ENCODE measurements at regions not wholly inside any gene's neighbourhood (a gene's known extent, or its start where the extent isn't known, plus 50 kb on each side); places are given as distances from the start of the nearest gene placed in this dataset.

DNA sequence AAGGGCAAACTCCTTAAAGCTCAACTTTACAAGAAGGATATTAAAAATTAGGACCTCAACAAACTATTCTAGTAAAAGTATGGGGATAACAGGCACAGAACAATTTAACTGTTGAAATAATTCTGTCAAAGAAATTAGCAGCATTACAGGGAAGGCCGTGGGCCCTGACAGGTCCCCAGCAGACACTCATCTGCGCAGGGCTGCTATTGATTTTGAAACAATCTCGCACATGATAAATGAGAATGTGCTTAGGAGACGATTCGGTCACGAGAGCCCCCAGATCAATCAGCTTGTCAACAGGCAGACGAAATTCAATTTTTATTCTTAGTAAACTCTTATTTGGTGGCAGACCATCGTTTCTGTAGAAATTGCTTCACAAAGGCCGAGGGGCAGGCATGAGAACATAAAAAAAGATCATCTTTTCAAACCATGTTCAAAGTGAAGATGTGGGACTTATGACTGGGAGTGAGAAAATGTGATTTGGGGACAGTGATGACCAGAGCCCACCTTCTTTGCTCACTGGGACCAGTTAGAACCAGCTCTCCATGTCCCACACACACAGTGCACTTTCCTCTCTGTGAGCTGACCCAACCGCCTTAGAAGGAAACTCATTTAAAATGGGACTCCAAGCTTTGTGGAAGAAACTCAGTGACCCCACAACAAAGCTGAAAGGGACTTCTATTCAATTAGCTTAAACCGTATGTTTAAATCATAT, 654.5 kb downstream of the TOX3 start:
- TF ChIP-seq, protein P1, sequence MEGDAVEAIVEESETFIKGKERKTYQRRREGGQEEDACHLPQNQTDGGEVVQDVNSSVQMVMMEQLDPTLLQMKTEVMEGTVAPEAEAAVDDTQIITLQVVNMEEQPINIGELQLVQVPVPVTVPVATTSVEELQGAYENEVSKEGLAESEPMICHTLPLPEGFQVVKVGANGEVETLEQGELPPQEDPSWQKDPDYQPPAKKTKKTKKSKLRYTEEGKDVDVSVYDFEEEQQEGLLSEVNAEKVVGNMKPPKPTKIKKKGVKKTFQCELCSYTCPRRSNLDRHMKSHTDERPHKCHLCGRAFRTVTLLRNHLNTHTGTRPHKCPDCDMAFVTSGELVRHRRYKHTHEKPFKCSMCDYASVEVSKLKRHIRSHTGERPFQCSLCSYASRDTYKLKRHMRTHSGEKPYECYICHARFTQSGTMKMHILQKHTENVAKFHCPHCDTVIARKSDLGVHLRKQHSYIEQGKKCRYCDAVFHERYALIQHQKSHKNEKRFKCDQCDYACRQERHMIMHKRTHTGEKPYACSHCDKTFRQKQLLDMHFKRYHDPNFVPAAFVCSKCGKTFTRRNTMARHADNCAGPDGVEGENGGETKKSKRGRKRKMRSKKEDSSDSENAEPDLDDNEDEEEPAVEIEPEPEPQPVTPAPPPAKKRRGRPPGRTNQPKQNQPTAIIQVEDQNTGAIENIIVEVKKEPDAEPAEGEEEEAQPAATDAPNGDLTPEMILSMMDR (IDR thresholded peaks at IDR 0.05): no peak
- H3K27ac Mint-ChIP-seq: no peak overlapping the region
- H3K4me1 Mint-ChIP-seq: no peaks in the 10 kb centered on the region
- no peak overlapping the region for H3K4me3 Mint-ChIP-seq
- DNase-seq: no peak
- peaks cover 11% of the 10 kb centered on the region for H3K9me3 Mint-ChIP-seq
- H3K27me3 Mint-ChIP-seq (ENCODE audit: low read depth, poor library complexity): peaks cover 4% of the 10 kb centered on the region
- peaks cover 5% of the 10 kb centered on the region for H3K36me3 Mint-ChIP-seq (ENCODE audit: low read depth)

DNA sequence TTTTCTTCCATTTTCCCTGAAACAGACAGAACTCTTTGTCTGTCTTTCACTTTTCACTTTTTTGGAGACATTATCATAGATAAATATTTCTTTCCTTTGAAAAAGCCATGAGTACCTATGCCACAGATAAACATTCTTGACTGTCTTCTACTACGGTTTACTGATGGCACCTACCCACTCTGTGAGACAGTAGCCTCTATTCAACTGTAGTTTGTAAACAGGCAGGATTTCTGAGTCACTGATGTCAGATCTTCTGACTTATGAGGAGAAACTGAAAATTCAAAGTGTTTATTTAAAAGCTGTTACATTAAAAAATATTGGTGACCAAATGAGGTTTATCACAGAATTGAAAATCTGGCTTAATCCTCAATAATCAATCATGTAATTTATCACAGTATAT, 658.4 kb downstream of the TOX3 start:
- H3K36me3 Mint-ChIP-seq (ENCODE audit: low read depth): peaks cover 5% of the 10 kb centered on the region
- H3K27ac Mint-ChIP-seq: no peak overlapping the region
- H3K4me1 Mint-ChIP-seq: peaks cover 14% of the 10 kb centered on the region
- no peak for DNase-seq
- peaks cover 10% of the 10 kb centered on the region for H3K9me3 Mint-ChIP-seq
- peaks cover 3% of the 10 kb centered on the region for H3K27me3 Mint-ChIP-seq (ENCODE audit: low read depth, poor library complexity)
- TF ChIP-seq, protein P1 (IDR thresholded peaks at IDR 0.05): no peak
- no peak overlapping the region for H3K4me3 Mint-ChIP-seq

DNA sequence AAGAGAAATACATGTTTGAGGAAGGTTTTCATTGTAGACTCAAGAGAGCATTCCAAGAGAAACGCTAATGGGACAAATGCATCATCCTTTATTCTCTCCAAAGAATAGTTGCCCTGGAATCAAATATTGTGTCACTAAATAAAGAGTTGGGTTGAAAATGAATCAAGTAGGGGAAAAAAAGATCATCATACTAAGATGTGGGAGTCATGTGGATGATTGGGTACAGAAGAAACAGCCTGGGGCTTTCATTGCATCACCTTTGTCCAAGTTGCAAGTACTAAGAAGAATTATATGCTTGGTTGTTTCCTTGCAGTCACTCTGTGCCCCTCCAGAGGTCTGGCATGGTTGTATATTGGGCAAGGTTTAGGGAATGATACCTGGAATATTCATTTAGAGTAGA, 658.9 kb downstream of the TOX3 start:
- Mint-ChIP-seq H3K9me3 (peaks cover 5% of the 10 kb centered on the region), H3K27me3 (ENCODE audit: low read depth, poor library complexity) (no peaks in the 10 kb centered on the region)

DNA sequence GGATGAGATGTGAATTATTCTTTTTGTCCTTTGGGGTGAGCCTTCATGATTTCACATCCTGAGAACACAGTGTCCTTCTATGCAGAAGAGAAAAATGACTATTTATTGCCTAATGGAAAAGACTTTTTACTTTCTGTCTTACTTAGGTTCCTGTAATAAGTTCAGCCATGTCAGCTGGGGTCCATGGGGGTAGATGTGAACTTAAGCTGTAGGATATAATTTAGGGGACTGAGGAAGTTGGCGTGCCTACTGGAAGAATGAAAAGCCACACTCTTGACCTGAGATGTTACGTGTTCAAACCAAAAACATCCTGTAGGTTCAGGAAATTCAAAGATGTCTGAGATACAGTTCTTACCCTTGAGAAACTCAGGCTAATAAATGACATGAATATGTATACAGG, 660.5 kb downstream of the TOX3 start:
- Mint-ChIP-seq H3K4me3 (no peak overlapping the region), H3K9me3 (peaks cover 5% of the 10 kb centered on the region), H3K36me3 (ENCODE audit: low read depth) (no peaks in the 10 kb centered on the region), H3K27me3 (ENCODE audit: low read depth, poor library complexity) (peaks cover 3% of the 10 kb centered on the region), H3K27ac (no peak overlapping the region), H3K4me1 (peaks cover 17% of the 10 kb centered on the region)
- TF ChIP-seq, protein P1 (IDR thresholded peaks at IDR 0.05): no peak
- no peak for DNase-seq

More for the DNA sequence above, 658.9 kb downstream of the TOX3 start:
- H3K36me3 Mint-ChIP-seq (ENCODE audit: low read depth): no peaks in the 10 kb centered on the region
- no peak for DNase-seq
- no peak overlapping the region for H3K4me3 Mint-ChIP-seq
- H3K4me1 Mint-ChIP-seq: peaks cover 14% of the 10 kb centered on the region
- TF ChIP-seq, protein P1 (IDR thresholded peaks at IDR 0.05): no peak
- no peak overlapping the region for H3K27ac Mint-ChIP-seq

DNA sequence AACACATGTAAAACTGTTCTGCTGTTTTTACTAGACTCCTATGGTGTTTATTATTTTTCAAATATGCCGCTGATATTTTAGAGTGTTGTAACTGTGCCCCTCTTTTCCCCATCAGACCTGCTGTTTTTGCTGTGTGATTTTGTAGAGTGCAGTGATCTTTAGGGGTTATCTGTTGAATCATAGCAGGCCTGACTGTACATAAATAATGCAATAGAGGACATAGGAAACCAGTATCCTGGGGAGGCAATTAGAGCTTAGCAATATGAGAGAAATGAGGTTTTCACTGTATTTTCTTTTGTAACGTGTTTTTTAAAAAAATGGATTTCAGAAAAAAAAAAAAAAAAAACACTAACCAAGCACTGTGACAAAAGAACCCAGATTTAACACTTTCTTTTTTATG, 662.2 kb downstream of the TOX3 start:
- TF ChIP-seq, protein P1 (IDR thresholded peaks at IDR 0.05): no peak
- Mint-ChIP-seq H3K27ac (no peak overlapping the region), H3K27me3 (ENCODE audit: low read depth, poor library complexity) (peaks cover 3% of the 10 kb centered on the region), H3K4me1 (peaks cover 30% of the 10 kb centered on the region), H3K4me3 (no peak overlapping the region), H3K36me3 (ENCODE audit: low read depth) (no peaks in the 10 kb centered on the region), H3K9me3 (peaks cover under 1% of the 10 kb centered on the region)
- no peak for DNase-seq

DNA sequence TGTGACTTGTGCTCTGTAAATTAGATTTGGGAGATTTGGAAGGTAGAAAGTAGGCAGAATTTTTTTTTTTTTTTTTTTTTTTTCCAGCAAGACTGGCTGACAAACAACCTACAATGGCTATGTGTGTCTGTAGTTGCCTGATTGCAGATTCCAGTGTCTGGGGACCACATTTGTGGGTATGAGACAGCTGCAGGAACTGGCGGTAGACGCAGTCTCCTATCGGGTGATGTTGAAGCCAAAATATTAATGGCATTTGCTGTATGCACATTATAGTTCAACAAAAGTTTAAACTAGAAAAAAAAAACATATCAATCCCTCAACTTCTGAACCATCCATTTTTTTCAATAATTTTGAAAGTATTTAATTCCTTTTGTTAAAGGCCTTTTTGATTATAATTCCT, 665.2 kb downstream of the TOX3 start:
- H3K4me1 Mint-ChIP-seq: peaks cover 35% of the 10 kb centered on the region
- no peaks in the 10 kb centered on the region for H3K9me3 Mint-ChIP-seq
- no peak overlapping the region for H3K27ac Mint-ChIP-seq
- H3K36me3 Mint-ChIP-seq (ENCODE audit: low read depth): no peaks in the 10 kb centered on the region
- DNase-seq: no peak
- peaks cover 3% of the 10 kb centered on the region for H3K27me3 Mint-ChIP-seq (ENCODE audit: low read depth, poor library complexity)
- H3K4me3 Mint-ChIP-seq: no peak overlapping the region
- TF ChIP-seq, protein P1 (IDR thresholded peaks at IDR 0.05): no peak
